G401.6 (cell line): ENCODE measurements at regions not wholly inside any gene's neighbourhood (a gene's known extent, or its start where the extent isn't known, plus 50 kb on each side); places are given as distances from the start of the nearest gene placed in this dataset.

Source experiments
- FAIRE-seq: peaks from 2 replicates; lab custom pipeline; 2012; peaks lifted over from hg19 to GRCh38; lab: Jason Lieb, UNC

DNA sequence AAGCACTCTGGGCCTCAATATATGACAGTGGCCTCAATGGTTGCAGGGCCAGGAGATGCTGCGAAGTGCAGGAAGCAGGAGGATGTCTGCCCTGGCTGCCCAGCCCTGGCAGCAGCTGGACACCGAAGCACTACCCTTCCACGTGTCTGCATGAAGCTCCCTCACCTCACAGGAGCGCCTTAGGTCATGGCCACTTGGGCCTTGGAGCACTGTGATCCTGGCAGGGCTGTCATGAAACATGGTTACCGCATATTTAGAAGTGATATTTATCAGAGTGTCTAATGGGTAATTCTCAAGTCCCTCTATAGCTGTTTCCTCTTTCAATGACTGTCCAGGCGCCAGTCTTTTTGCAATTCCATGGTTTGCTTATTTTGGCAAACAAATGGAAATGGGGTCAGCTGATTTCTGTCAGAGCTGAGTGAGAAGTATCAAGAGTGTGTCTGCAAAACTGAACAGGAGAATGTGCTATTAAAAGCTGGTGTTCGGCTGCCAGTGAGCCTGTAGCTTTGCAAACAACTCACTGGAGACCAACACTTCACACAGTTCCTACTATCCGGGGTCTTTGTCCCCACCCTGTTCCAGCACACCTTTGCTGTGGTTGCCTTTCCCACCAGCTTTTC lies 285.9 kb downstream of the KIF4B start:
- FAIRE-seq = no peak

DNA sequence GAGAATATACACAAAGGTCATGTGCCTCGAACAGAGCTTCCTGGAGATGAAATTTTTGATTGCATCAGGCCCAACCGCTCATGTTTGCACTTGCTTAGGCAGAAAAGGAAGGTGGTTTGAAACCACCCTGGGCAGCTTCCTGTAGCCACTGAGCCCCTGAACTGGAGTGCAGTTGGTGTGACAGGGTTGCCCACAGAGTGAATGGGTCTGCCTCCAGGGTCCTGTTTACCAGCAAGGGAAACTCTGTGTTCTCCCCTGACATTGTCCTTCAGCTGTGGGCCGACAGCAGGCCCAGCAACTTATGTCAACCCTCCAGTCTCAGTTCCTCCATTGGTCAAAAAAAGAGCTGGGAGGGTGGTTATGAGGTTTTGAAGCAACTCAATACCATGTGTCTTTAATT lies 289.6 kb downstream of the KIF4B start:
- FAIRE-seq = no peak

DNA sequence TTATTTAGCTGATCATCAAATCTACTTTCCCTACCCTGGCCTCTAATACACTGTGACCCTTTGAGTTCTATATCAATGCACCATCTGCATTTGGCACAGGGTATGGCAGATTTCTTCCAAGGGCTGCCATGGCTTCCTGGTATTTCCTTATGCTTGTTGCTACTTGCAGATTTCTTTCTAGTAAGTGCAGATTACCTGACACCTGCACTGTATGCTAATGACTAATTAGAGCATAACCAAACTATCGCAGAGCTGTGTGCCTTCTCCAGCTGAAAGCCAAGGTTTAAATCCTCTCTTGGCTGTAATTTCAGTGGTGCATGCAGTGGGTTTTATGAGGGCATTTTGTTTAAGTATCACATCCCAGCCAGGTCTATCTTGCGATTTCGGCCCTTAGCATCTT lies 293.7 kb downstream of the KIF4B start:
- FAIRE-seq = no peak

DNA sequence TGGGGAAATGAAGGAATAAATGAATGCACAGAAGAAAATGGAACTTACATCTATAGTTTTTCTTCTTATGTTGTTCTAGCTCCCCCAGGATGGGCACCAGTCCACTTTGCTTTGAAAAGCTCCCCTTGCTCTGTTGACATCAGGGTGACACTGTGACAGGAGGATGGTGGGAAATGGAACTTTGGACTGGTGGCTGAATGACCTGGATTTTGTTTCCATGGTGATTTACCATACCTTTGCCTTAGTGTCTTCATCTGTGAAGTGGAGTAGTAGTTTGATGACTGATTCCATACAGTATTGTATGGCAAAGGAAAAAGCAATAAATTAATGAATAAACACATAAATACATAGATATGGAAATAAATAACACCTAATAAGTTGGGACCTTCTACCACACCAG lies 294.7 kb downstream of the KIF4B start:
- no peak for FAIRE-seq

DNA sequence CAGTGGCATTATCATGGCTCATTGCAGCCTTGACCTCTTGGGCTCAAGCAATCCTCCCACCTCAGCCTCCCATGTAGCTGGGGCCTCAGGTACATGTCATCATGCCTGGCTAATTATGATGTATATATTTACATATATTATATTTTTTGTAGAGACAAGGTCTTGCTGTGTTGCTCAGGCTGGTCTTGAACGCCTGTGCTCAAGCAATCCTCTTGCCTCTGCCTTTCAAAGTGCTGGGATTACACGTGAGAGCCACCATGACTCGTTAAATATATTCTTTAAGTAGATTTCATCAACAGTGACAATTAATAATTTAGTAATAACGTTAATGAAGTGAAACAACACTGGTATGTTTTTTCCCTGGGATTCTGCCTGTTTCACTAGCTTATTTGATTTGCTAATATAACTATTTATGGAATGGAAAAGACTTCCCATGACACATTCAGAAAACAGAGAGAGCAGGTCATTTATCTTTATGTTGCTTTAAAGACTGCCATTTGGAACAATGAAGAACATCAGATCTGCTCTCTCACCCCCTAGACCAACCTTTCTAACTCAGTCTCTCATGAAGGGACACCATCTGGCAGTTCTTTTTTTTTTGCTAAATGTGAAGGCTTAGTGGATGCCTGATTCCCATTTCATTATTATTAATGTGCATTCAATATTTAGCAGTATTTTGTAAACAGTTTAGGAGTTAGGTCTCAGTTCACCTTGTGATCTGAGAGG lies 295.6 kb downstream of the KIF4B start:
- FAIRE-seq = no peak

DNA sequence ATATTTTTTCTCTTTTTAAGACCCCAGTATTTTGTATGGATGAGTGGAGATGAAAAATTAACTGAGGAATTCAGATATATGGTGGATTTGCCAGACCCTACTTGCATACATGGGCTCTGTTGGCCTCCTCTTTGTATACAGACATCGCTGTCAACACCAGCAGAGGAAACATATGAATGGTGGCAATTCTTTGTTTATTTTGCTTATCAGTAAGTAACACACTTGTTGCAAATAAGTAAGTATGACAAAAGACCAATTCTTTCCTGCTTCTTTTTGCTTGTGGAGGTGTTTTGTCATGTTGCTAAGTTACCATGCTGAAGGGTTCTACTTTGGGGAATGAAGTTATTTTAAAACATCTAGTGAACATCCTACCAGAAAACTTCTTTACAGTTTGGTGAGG lies 298.2 kb downstream of the KIF4B start:
- no peak for FAIRE-seq

DNA sequence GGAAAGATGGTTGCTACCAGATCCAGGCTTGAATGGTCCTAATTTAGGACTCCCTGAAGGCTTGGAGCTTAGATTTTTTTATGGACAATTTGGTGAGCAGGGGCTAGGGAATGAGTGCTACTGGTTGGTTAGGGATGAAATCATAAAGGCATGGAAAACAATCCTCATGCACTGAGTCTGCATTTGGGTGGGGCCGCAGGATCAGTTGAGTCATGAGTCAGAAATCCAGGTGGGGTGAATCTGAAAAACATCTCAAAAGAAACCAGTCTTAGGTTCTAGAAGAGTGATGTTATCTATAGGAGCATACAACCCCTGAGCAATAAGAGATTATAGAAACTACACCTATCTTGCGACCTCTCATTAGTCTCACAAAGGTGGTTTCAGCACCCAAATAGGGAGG lies 300.0 kb downstream of the KIF4B start:
- FAIRE-seq = no peak

DNA sequence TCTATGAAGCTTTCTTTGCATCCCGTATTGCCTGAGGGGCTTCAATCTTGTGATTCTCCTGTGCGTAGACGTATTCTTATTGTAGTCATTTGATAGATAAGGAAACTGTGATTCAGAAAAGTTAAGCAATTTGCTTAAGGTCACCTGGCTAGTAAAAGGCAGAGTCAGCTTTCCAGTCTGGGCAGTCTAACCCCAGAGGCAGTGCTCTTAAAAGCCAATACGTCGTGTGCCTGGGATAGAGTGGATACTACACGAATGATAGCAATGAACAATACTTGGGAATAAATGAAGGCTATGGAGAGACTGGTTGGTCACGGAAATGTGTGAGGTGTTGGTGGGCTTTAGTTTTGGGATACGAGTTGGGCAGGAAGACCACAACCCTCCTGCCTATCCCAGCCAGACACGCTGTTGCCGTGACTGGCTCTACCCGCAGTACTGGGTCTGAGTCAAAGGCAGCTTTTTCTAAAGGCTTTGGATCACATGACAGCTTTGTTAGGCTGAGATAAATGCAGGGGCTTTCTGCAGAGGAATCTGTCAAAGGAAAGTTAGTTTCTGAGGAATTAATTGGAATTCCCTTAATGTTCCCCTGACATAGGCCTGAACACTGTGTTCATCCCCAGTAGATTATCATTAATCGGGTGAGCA lies 302.6 kb downstream of the KIF4B start:
- no peak for FAIRE-seq

DNA sequence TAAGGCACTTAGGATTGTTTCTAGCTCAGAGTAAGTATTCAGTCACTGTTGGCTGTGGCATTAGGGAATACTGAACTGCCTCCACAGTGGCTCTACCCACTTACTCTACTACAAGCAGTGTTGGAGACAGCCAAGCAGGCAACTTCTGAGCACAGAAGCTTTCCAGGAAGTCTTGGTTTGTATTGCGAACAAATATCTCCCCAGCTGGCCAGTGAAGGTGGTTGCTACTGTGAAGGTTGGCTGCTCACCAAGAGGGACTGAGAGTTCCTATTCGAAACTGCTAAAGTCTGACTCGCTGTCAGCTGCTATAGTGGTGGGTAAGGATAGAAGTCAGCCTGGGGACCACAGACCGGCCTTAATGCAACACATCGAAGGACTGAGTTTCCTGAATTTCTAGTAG lies 319.1 kb downstream of the KIF4B start:
- FAIRE-seq = no peak

DNA sequence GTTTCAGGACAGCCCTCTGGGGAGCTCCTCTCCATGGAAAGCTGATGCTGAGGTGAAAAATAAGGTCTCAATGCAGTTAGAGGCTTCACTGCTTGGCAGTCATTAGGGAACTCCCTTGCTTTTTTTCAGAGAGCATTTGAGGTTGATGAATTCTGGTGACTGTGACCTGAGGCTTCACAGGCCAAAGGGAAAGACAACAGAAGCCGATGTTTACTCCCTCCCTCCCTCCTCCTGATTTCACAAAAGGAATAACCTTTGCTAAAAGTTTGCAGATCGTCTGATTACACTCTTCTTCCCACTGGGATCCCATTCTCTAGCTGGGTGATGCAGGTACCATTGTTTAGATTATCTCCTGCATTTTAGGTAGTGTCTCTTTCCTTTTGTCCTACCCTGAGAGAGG lies 329.4 kb downstream of the KIF4B start:
- no peak for FAIRE-seq

DNA sequence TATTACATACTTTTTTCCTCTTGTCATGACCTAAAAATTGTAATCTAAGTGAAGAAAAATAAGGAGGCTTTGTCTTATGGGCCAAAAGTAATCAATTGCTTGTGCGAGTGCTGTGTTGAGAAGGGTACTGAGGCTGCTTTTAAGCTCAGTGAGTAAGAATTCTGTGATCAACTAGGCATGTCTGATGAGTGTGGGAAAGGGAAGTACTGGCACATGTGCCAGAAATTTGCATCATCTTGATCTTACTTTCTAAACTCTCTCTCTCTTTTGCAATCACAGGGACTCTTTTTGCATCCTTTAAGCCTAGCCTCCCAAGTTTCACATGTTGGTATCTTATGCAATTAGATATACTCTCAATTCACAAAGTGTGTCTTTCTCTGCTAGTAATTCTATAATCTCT lies 329.9 kb downstream of the KIF4B start:
- FAIRE-seq = no peak

DNA sequence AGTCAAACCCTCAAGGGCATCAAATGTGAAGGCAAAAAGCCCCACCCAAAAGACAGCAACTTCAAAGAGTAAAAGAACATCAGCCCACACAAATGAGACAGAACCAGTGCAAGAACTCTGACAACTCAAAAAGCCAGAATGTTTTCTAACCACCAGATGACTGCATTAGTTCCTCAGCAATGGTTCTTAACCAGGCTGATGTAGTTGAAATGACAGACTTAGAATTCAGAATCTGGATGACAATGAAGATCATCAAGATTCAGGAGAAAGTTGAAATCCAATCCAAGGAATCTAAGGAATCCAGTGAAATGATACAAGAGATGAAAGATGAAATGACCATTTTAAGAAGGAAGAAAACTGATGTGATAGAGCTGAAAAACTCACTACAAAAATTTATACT lies 339.7 kb downstream of the KIF4B start:
- FAIRE-seq = no peak

DNA sequence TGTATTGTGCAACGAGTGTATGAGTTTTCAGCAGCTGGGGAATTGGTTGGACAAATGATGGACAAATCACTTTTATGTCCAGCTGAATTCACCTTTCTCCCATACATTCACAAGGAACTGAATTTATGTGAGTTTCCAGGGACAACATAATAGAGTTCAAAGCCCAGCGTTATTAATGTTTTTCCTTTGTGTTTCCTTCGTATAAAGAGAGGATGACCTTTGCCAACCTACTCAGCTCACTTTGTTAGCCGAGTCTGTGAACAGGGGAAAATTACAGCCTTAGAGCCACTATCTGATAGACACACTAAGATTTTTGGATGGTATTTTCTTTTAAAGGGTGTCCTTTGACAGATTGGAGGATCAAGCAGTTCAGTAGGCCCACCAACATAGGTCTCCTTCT lies 352.5 kb downstream of the KIF4B start:
- FAIRE-seq = no peak

DNA sequence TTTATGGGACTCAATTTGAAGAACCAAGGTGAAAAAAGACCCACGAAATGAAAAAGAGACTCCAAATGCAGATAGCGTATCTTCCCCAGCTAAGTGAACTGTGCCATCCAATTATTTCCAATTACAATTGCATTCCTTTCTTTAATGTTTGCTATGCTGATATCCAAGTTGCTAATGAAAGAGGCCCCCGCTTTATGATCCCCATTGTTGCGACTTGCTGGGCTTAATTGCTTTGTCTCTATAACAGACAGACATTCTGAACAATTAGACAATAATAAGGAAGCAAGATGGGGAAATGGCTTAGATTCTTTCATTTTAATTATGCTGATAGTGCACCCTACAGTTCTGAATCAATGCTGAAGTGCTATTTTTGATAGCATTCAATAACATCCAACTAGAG lies 354.3 kb downstream of the KIF4B start:
- no peak for FAIRE-seq

DNA sequence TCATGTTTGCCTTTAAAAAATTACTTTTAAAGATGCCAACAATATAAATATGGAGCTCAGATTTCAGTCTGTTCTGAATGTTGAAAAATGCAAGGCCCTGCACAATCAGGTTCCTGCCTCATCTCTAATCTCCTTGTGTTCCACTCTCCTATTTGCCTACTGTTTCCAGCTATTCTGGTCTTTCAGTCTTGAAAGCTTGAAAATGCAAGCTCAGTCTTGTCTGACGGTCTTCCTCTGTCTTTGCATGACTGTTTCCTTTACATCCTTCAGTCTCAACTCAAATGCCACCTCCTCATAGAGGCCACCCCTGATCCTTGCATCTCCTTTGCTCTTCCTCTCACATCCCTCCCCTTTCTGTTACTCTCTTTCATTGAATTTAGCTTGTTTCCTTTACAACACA lies 354.9 kb downstream of the KIF4B start:
- no peak for FAIRE-seq

DNA sequence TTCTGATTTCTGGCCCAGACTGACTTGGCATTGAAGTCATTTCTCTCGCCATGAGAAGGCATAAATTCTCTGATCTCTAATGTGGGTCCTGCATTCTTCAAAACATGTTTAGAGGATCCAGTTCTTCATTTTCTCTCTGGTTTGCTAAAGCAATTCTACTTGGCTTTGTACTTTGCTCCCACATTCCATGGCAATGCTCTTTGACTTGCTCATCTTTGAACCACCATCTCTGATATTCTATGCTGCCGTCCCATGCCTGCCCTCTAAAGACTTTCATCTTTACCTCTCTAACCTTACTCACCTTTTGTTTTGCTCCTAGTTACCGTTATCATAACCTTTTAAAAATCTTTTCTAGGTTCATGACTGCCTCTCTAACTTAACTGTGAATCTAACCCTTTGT lies 366.9 kb downstream of the KIF4B start:
- no peak for FAIRE-seq

DNA sequence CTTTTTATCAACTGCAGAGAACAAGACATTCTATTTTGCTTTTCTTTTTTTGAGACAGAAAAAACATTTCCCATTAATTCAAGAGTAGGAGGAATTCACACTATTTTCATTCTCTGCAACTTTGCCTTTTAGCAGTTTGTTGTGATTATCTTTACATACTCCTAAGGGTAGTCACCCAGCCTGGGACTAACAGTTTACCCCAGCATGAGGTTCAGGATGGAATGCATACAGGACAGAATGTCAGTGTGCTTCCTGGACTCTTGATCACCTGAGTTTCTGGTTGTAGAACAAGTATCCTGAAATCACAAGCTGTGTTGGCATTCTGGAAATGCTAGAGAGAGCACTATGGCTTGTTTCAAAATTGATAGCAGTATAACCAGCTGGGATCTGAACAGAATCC lies 368.1 kb downstream of the KIF4B start:
- no peak for FAIRE-seq

DNA sequence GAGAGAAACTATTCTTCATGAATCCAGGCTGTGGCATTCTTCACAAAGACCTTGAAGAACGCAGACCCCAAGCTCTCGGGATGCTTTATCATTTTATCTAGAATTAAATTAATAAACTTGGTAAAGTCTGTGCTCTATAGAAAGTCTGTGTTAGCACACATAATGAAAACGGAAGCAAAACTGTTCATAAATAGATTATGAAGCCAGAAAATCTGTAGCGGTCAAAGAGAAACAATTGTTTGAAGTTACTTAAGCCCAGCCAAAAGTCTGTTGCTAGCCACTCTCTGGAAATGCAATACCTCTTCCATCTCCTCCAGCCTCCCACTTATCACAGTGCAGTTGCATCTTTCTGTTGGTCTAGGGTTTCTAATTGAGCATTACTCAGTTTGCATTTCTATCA lies 375.9 kb downstream of the KIF4B start:
- no peak for FAIRE-seq

DNA sequence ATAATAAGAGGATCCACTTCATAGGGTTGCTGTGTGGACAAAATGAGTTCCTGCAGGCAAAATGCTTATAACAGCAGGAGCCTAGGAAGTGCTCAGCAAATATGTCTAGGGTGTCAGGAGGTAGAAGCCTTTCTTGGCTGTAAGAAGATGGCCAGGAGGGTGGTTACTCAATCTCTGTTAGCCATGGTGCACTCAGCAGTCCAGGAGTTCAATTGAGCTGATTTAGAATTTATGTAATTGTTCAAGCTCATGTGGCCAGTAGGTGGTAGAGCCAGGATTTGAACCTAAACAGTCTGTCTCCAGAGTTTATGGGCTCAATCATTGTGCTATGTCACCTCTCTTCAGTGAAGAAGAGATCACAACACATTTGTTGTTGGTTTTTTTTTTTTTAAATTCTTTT lies 381.2 kb downstream of the KIF4B start:
- no peak for FAIRE-seq

DNA sequence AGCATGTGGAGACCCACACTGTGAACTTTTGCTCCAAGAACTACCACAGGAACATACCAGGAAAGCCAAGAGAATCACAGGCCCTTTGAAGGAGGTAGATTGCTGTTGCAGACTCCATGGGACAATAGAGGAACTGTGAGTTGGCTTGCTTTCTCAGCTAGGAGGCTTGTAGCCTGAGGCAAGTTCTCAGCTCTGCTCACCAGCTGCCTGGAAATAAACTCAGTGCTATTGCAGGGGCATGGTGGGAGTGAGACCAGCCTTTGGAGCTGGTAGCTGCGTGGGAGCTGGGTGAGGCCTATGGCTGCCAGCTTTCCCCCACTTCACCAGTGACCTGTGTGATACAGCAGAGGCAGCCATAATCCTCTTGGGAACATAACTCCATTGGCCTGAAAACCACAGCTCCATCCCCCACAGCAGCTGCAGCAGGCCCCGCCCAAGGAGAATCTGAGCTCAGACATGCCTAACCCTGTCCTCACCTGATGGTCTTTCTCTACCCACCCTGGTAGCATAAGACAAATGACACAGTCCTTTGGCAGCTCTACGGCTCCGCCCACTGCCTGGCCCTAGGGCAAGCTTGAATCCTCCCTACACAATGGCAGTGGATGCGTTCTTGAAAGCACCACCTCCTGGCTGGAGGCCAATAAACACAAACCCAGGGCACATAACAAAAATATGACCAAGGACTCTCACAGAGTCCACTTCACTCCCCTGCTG lies 389.5 kb downstream of the KIF4B start:
- FAIRE-seq = no peak

DNA sequence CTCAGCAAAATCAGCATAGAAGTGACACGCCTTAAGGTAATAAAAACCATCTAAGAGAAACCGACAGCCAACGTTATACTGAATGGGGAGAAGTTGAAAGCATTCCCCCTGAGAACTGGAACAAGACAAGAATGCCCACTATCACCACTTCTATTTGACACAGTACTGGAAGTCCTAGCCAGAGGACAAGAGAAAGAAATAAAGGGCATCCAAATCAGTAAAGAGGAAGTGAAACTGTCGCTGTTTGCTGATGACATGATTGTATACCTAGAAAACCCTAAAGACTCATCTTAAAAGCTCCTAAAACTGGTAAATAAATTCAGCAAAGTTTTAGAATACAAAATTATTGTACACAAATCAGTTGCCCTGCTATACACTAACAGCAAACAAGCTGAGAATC lies 393.3 kb downstream of the KIF4B start:
- no peak for FAIRE-seq

DNA sequence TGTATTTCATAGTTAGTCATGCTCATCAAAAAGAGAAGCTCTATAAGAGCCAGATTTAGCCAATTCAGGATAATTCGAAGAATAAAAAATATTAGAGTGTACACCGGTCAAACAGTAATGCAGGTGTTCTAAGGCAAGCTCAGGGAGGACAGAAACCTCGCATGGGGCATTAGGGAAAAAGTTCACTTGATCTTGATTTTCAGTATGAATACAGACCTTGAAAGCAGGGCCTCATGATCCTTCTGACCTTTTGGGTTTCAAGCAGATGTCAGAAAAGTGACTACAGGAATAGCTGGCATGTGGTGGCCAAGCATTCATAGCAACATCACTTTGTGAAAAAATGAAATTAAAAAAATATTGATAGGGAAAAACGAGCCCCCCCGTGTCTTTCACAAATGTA lies 394.9 kb downstream of the KIF4B start:
- FAIRE-seq = no peak

DNA sequence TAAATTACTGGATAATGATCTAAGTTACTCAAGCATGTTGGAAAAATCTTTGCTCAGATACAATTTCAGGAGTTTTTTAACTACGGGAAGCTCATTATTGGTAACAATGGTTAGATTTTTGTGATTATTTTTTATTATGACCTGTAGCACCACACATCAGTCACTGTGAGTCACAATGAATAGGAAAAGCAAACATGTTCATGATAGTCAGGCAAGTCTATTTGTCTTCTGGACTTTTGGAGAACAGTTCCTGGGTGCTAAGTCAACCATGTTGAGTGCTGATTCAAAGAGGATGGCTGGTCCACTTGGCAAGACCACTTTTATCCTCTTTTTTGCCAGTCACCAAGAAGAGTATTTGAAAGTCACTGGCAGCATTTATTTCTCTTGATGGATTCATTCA lies 403.2 kb downstream of the KIF4B start:
- no peak for FAIRE-seq
